HG03159 (cell line): ENCODE measurements at regions not wholly inside any gene's neighbourhood (a gene's known extent, or its start where the extent isn't known, plus 50 kb on each side); places are given as distances from the start of the nearest gene placed in this dataset.

Source experiments
- ATAC-seq: cut with Tn5 transposase; IDR thresholded peaks from one replicate; pipeline ENCODE4 v1.9.1; 2021; ENCODE audit warnings: mild to moderate bottlenecking, moderate library complexity; ENCODE audit not compliant: unreplicated experiment

- ATAC-seq, result peak; percentile 75
These were observed 428.4 kb upstream of the B3GALT2 start for GRCh38 chr1:193614817-193615216.

DNA sequence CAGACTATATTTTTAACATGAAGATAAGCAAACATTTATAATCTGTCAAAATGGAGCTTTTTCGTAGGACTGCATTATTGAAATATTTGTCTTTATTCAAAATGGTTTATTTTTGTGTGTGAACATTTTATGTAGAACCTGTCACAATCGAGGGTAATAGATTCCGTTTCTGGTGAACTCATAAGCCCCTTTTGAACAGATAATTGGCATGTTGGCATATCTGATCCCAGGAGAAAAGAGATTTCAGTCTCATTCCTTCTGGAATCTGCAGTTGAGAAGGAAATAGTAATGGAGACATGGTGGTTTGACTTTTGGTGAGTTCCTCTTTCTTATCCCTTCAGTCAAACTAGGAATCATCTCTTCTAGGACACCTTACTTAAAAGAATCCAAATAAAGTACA lies 427.9 kb upstream of the B3GALT2 start:
- ATAC-seq, result no peak

DNA sequence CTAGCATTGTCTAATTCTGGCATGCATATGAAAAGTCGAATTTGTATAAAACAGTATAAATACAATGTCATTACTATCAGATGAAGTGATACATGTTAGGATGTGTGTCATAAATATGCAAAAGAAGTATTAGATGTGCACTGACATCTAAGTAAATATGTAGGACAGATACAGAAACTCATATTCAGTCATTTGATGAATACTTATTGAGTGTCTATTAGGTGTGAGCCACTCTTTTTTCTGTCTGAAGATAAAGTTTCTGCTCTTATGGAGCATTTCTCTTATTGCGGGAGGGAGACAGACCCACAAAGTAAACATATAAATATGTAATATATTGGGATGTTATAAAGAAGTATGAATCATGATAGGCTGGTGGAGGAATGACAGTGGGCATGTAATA lies 426.6 kb upstream of the B3GALT2 start:
- ATAC-seq, result no peak

- ATAC-seq, result no peak
These were observed 423.2 kb upstream of the B3GALT2 start for GRCh38 chr1:193609592-193609991.

DNA sequence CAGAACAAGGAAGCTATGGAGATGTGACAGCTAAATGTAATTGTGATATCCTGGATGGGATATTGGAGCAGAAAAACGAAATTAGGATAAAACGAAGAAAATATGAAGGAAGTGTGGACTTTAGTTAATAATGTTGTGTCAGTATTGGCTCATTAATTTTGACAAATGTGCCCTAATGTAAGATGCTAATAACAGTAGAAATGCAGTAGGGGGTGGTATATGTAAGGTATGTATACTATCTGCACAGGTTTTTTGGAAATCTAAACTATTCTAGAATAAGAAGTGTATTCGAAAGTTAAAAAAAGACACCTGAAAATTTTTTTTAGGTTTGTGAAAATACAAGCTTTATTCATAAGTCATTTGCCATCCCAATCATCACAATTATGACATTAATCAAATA lies 421.4 kb upstream of the B3GALT2 start:
- ATAC-seq, result no peak

DNA sequence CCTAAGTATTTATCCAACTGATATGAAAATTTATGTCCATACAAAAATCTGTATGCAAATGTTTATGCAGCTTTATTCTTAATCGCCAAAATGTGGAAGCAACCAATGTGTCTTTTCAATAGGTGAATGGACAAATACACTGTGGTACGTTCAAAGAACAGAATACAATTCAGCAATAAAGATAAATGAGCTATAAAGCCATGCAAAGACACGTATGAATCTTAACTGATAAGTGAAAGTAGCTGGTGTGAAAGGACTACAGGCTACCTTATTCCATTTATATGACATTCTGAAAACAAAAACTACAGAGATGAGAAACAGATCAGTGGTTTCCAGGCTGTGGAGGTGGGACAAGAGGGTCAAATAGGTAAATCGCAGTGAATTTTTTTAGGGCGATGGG lies 419.6 kb upstream of the B3GALT2 start:
- ATAC-seq, result no peak

DNA sequence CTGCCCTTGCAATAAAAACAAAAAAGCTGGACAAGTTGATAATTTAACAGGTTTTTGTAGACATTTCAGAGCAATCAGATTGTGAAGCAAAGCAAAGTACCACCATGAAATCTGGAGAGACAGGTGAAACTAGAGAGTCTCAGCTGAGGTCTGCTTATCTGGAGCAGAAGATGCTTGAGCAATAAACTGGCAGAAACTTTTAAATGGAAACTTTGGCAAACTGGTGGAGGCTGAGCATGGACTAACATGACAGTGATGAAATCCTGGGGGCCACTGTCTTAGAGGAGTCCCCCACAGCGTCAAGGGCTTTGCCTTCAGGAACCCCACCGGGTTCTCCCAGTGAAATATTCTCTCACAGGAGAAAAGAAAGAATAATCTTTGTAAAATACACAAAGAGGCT lies 416.3 kb upstream of the B3GALT2 start:
- ATAC-seq, result no peak

- no peak for ATAC-seq
These were observed 406.9 kb upstream of the B3GALT2 start for GRCh38 chr1:193593147-193593885.

DNA sequence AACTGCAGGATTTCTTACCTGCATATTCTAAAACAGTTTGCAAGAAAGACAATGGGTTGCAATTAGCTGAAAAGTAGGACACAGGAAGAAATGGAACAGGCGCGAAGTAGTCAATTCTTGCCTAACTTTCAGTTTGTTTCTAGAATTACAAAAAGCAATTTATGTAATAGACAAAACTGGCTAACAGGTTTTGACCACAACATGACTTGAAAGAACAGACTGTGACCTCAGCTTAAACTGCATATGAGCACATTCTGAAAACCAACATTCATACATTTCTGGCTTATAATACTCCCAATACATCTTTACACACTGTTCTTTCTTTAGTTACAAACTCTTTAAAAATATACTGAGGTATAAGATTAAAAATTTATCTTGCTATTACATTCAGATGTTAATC lies 405.9 kb upstream of the B3GALT2 start:
- ATAC-seq, result no peak

DNA sequence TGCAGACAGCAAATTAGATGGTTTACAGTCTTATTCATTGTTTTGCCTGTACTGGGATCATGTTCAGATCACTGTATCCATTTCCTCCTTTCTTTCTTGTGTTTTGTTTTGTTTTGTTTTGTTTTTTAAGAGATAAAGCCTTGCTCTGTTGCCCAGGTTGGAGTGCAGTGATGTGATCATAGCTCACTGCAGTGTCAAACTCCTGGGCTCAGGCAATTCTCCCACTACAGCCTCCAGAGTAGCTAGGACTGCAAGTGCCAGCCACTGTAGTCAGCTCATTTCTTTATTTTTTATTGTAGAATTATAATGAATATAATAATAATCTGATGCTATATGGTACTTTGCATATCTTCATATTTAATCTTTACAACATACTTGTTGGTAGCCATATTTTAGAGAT lies 403.7 kb upstream of the B3GALT2 start:
- ATAC-seq, result no peak

GRCh38 chr1:193589597-193590040 lies 403.2 kb upstream of the B3GALT2 start:
- ATAC-seq, result no peak

GRCh38 chr1:193588311-193589082 lies 402.1 kb upstream of the B3GALT2 start:
- no peak for ATAC-seq

DNA sequence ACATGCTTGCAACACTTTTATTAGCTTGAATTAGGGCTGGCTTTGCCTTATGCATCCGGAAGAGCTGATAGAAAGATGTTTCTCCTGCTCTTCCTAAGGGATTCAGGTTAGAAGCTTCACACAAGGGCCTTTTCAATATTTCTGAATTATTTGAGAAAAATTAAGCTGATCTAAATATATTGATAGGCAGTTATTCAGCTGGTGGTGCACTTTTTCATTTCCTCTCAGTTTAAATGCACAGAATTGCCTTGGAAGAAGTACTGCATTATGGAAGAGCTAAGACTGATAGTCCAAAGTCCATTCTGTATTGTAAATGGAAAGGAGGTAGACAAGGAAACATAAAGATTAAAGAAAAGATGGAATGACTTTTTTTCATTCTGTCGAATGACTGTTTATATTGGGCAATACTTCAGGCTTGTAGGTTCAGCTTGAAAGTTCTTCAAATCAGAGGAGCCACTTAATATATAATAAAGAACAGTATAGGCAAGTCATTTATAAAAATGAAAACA lies 398.4 kb upstream of the B3GALT2 start:
- ATAC-seq, result no peak

DNA sequence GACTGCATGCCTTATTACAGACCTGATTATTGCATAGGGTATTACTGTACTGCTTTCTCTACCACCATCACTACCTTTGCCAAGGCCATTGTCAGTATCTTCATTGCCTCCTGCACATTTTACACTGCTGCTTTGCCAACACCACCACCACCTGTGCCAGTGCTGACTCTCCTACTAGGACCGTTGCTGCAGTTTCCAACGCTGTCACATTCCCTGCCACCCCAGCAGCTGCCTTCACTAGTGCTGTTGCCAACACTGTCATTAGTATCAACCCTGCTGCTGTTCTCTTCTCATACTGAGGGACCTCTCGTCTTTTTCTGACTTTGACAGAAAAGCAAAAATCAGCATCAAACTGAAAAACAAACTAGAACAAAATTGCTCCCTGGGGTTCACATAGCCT lies 394.9 kb upstream of the B3GALT2 start:
- ATAC-seq, result no peak

DNA sequence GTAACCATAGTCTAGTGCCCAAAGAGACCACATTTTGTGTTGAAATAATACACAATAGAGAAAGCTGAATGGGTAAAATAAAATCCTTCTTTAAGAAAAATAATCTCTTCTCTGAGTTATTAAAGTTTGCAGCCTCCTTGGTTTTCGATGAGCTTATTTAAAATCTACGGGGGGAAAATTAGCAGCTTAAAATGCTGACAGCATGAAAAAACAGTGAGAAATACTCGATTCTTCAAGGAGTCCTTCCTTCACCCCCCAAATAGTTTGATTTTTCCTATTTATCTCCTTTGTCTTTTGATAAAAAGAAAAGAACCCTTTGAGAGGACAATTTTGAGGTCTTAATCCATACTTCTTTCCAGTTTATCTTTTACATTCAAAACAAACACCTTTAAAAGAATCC lies 394.0 kb upstream of the B3GALT2 start:
- no peak for ATAC-seq

DNA sequence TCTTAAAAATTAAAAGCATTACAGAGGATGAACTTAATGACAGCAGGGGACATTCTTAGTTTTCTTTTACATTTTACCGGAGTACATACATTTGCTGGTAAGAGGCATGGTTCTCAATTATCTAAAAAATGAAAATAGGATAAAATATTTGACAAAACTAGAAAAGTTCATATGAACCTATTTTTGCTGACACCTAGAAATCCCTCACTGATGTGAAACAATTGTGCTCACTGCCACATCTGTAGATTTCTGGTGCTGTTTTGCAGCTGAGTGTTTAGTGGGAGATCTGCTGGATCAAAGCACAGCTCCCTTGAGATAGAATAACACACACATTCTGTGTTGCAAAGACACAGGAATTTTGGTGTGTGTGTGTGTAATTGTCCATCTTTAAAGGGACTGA lies 392.9 kb upstream of the B3GALT2 start:
- no peak for ATAC-seq

GRCh38 chr1:193574913-193575312 lies 388.5 kb upstream of the B3GALT2 start:
- no peak for ATAC-seq

- peak; percentile 19 for ATAC-seq
These were observed 383.5 kb upstream of the B3GALT2 start for GRCh38 chr1:193569983-193570269.

DNA sequence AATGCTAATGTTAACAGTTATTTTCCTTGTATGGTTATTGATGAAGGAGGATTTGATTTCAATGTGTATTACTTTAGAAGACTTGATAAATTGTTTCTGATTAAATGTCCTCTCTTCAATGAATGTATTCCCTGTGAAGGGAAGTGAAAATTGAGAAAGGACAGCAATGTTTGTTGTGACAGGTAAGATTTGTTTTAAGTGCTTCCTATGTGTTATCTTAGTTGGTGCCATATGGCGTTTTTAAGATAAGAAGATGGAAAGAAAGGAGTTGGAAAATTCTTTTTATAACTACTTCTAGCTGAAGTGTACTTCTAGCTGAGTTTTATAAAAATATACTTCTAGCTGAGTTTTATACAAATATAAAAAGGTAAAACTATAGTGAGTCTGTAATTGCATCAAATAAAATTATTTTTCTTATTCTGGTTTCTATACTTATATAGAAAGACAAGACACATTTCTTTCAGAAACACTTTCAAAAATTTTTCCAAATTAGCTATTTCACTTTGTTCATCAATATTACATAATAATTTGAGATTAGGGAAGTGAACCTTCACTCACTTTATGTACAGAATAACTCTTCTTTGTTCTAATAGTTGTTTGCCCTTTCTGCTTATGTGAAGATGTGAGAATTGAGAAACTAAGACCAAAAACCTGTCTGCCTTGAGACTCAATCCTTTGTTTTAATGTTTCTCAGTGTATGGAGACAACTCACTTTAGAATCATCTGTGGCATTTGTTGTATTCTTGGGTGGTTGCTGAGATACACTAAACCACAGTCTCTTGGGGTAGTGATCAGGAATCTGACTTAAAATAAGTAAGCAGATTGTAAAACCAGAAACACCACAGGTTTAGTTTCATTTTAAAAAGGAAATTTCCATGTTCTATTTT lies 382.9 kb upstream of the B3GALT2 start:
- peak; percentile 83 for ATAC-seq

DNA sequence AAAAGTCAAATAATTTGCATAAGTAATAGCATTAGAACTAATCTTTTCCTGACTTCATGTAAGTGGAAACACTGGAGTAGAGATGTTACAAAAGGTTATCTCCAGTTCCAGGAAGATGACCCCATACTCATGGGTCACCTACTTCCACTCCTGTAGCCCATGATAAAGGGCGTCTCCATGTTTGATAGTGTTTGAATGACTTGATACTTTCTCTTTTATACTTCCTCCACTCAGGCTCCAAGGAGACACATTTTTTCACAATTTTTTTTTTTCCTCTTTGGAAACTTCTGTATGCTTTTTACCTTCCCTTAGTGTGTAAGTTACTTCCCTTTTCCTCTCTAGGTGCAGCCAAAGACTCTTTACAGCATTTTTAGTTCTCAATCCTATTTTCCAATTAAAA lies 382.1 kb upstream of the B3GALT2 start:
- no peak for ATAC-seq

DNA sequence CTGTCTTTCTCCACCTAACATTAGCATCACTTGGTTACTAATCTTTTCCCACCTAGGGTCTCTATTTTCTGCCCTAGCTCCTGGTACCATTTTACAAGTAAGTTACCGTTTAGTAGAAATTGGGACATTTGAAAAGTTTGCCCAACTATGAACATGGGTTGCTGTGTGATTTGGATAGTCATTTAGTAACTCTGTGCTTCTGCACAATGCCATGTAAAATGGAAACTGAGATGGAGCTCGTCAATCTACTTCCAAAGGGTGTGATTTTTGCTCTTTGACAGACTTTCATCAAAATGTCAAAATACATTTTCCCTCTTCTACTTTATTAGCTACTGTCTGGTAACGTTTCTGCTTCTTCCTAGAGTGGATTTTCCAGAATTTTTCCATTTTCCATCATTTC lies 381.5 kb upstream of the B3GALT2 start:
- ATAC-seq, result no peak
